Occipital lobe (tissue), 2 donors: ENCODE measurements at regions not wholly inside any gene's neighbourhood (a gene's known extent, or its start where the extent isn't known, plus 50 kb on each side); places are given as distances from the start of the nearest gene placed in this dataset. TPM values are rescaled to one million over a fixed set of nuclear protein-coding genes. Genes with fewer than 3 reads are reported as not detected.

Source experiments
- DNase-seq: peaks from one replicate; lab custom pipeline; 2025; lab: John Stamatoyannopoulos, UW
- small RNA-seq: library from RNA; depleted of rRNA; stranded (forward); fragments of <200 nt; gene quantifications from one replicate; pipeline ENCODE3, GENCODE V24; 2014

- no peak for DNase-seq
Observed at GRCh38 chr5:67246546-67247268, 50.1 kb upstream of the CD180 start.

Small RNA genes in the stretch of these regions (small RNA-seq; reads per million reads assigned to genes)
- gene AC024581.2 (not detected), gene RNU6-1232P (not detected)
